GM19351 (cell line): ENCODE measurements at regions not wholly inside any gene's neighbourhood (a gene's known extent, or its start where the extent isn't known, plus 50 kb on each side); places are given as distances from the start of the nearest gene placed in this dataset.

ENCODE experiments used
- ATAC-seq: cut with Tn5 transposase; IDR thresholded peaks from one replicate; pipeline ENCODE4 v1.9.1; 2021; ENCODE audit warnings: mild to moderate bottlenecking, moderate library complexity; ENCODE audit not compliant: unreplicated experiment

DNA sequence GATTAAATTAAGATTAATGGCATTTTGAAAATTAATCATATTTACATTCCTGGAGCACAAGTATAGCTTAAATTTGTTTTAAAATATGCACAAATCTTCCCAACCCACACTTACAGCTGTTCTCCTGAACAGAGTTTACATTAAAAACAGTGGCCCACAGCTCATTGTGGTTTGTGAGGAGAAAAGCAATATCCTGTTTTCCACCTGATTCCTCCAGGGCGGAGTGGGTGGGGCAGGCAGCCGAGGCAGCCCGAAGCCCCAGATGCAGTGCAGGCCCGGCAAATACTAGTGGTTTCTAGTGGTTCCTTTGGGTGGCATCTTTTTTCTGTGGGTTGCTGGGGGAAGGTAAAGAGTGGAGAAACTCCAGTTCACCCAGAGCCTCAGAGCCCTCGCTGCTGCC is 280.8 kb downstream of the ARHGAP12 start:
- no peak for ATAC-seq

DNA sequence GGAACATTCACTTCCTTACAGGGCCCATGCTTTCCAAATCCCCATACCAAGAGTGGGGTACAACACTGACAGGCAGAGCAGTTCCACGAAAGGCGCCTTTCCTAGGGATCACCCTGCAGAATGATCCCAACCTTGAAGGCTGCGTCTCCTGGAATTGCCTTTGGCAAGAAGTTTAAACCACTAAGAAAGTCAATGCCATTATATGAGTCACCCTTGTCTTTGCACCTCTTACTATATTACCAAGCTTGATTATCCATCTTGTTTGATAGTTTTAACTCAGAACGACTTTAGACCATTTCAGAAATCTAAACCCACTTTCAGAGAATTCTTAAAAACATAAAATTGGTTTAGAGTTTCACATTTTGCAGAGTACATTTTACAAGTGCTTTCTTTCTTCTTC is 282.1 kb downstream of the ARHGAP12 start:
- no peak for ATAC-seq

DNA sequence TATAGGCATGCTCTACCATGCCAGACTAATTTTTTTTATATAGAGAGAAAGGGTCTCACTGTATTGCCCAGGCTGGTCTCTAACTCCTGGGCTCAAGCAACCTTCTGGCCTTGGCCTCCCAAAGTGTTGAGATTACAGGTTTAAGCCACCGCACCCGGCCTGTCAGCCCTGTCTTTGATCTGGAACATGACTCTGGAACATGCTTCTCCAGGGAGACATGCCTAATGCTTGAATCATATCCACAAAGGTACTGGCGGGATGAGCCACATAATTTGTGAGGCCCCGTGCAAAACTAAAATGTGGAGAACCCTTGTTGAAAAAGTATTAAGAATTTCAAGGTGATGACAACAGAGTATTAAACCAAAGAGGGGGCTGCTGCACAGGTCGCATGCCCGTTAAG is 282.8 kb downstream of the ARHGAP12 start:
- ATAC-seq: no peak

DNA sequence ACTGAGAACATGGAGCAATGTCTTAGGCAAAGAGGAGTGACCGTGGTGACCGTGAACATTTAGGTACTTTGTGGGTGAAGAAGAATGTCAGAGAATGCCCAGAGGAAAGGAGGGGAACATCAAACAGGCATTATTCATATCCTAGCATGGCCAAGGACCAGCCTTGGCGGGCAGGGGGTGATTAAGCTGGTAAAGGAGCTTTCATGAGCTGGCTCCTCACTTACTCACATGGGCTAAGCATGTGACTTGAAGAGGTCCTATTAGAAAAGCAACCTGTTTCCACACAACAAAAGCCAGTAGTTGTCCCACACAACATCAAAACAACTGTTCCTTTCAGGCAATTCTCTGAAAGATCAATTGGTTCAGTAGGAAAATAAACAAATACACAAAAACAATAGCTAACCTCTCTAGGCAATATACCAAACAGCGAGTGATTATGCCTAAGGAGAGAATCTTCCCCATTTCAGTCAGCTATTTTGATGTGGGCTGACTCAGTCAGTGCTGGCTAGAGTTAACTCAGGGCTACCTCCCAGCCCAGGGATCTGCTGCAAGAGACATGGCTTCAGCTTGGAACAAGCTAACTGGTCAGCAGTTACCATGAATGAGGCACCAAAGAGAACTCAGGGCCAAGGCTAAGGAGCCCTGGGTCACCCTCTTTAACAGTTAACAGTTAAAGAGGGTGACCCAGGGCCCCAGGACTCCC is 283.5 kb downstream of the ARHGAP12 start:
- ATAC-seq: no peak

DNA sequence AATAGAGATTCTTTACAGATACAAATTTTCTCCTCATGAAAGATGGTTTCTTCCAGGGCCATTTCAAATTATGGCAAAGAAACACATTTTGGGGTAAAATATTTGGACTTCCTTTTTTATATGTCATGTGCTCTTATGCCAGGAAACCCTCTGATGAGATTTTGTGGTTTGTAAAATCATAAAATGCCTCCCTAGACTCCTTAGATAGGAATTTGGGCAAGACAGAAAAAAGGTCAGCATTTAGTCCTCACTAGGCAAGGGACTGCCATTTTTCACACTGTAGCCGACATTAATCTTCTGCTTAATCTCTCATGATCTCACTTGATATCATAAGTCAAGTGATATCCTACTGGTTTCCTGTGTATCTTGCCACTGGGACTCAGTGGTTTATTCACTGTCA is 286.4 kb downstream of the ARHGAP12 start:
- ATAC-seq: no peak

DNA sequence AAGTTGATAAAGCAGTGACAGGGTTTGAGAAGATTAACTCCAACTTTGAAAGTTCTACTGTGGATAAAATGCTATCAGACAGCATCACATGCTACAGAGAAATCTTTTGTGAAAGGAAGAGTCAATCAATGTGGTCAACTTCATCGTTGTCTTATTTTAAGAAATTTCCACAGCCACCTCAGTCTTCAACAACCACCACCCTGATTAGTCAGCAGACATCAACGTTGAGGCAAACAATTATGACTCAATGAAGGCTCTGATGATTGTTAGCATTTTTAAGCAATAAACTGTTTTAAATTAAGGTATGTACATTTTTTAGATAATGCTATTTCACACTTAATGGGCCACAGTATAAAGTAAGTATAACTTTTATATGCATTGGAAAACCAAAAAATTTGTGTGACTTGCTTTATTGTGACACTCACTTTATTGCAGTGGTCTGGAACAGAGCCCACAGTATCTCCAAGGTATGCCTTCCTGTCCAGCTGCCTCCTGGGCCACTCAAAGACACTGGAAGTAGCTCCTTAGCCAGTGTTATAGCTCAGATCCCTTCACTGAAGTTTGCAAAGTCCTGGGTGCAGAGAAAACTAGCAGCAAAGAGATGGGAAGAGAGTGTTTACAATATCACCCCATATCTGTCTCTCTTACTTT is 293.1 kb downstream of the ARHGAP12 start:
- no peak for ATAC-seq

DNA sequence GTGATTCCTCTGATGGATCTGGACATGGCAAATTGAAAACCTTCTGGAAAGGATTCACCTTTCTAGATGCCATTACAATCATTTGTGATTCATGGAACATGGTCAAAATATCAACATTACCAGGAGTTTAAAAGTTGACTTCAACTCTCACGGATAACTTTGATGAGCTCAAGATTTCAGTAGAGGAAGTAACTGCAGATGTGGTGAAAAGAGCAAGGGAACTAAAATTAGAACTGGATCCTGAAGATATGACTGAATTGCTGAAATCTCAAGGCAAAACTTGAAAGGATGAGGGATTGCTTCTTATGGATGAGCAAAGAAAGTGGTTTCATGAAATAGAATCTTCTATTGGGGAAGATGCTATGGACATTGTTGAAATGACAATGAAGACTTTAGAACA is 293.6 kb downstream of the ARHGAP12 start:
- ATAC-seq: no peak

DNA sequence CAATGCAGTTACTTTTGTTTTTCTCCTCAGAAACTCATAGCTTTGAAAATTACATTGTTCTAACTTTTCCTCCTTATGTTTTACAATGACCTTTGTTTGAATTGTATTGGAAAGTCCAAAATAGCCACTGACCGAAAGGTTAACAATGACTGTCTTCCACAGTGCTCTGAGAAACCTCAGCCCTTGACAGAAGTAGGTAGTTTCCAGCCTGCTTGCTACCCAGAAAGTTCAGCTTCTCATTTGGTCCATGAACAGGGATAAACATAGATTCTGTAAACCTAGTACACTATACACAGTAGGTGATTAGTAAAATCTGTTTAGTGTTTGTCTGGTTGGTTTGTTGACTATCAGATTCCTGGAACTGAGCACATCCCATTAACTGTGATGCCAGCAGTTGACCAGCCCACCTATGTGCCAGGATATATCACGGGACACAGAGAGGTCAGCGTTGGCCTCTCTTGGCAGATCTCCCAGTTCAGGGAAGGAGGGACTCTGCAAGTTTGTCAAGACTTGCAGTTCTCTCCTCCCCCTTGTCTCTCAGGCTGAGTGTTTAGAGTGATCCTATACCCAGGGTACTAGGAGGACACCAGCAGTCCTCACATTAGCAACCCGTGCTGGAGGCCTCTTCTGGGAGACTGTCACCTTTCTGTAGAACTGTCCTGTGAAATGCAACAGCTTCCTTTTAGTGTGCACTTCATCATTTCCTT is 297.6 kb downstream of the ARHGAP12 start:
- peak; percentile 54 for ATAC-seq

DNA sequence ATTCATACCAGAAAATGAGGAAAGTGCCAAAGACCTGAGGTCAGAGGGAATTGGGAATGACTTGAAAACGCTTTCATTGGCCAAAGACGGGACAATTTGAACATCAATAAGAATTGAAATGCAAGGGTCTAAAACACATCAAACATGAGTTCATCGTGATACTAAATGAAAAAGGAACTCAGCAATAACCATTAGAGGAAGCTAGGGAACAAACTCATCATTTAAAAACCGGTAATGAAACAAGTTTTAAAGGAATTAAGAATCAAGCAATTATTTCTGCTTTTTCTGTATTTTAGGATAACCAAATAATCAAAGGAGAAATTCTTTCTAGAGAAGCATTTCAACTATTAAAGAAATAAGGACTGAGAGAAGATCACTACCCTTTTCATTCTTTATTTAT is 303.1 kb downstream of the ARHGAP12 start:
- no peak for ATAC-seq

DNA sequence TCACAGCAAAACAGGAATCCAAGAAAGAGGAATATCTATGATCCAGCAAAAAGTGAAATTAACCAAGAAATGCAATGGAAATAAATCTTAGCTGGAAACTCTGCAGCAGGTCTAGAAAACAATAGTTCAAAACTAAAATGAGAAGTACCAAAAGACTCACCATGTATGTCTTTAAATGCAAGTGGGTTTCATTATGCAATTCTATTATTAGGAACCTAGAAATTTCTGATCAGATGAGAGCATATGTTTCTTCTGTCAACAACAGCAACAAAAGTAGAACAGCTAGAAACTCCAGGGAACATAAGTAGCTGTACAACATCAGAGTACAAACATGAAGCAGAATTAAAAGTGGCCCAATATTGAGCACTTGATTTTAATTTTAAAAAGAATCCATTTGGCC is 304.0 kb downstream of the ARHGAP12 start:
- ATAC-seq: no peak

DNA sequence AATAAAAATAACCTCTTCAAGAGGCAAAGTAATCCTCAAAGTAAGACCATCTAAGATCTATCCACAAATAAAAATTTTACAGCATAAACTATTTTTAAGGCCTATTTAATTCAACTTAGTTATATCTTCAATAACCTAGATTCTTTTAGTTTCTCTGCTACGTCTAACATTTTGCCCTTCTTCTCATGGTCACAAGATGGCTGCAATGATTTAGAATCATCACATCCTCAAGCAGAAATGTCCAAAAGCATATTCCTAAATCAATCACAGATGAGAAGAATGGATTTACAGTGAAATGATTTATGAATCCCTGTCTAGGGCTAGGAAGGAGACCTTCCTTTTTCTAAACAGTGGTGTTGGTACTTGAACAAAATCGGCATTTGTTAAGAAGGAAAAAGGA is 304.7 kb downstream of the ARHGAP12 start:
- no peak for ATAC-seq

DNA sequence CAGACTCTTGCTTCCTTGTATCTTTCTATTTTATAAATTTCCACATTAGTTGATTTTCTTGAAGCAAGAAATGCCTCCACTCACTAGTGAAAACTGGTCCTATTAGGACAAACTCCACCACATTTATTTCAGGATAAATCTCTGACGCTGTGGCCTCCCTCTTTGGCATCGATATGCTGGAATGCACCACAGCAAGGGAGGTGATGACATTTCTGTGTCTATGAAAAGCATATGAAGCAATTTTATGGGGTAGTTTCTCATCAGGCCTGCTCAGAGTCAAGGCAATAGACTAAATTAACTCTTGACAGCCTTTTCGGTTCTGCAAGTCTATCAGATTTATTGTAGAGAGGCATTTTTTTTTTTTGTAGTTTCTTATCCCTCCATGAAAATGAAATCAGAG is 304.4 kb downstream of the ZEB1 start:
- ATAC-seq: no peak

DNA sequence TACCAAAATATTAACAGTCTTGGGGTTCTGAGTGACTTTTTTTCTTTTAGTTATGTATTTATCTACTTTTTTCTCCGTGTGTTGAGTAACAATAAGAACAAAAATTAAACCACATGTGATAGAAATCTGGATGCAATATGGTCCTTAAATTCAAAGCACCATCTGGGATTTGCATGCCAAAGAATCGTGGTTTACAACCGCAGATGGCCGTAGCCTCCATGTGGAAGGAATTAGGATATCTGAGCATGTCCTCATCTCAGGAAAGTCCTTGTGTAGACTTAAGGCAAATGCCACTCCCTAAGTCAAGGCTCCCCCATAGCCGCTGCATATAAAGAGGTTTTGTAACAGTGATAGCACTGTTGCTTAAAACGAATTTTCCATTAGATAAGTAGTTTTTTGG is 304.0 kb downstream of the ZEB1 start:
- ATAC-seq: no peak

DNA sequence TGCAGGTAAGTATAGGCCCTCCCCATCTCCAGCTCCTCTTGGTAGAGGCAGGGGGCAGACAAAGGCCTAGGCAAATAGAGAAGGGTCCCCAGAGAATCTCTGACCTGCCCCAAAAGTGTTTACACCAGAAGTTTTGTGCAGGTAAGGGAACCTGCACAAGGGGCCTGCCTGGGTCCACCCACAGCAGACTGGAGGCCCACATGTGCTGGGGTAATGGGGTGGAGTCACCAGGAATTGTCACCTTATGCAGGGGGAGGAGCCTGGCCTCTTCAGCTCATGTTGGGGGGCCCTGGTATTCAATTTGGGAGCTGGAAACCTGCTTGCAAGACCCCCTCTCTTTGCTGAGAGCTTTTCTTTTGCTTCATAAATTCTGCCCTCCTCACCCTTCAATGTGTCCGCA is 302.7 kb downstream of the ZEB1 start:
- no peak for ATAC-seq

DNA sequence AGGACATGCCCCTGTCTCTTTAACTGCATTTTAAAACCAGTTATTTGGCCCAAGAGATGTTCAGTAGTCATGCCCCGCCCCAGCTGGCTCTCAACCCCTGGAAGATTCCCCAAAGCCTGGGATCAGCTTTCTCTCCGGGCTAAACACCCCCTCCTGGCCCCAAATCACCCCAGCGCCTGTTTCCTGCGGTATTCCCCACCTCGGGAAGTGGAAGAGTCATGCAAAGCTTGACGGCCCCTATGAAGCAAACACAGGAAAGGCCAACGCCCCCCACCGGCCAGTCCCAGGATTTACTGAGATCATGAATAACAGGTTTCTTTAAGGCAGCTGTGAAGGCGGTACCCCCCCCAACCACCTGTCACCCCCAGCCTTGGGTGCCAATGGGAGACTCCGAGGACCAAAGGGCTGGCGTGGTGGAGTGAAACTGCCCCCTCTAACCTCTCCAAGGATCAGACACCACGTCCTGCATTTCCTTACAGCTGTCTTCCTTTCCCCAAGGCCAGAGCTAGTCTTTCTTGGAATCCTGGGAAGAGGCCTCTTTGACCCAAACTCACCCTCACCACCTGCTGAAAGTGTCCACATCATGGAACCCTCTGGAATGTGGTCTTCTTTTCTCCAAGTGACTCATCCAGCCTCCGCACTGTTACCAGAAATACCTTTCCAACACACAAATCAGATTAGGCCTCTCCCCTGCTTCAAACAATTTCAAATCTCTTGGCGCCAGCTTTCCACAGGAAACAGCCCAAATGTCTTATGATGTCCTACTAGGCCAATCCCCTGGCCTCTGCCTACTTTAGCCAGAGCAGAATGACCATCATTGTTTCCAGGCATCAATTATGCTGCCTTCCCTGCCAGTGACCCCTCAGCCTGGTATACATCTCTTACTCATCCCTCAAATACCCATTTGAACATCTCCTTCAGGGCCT is 301.5 kb downstream of the ZEB1 start:
- no peak for ATAC-seq

DNA sequence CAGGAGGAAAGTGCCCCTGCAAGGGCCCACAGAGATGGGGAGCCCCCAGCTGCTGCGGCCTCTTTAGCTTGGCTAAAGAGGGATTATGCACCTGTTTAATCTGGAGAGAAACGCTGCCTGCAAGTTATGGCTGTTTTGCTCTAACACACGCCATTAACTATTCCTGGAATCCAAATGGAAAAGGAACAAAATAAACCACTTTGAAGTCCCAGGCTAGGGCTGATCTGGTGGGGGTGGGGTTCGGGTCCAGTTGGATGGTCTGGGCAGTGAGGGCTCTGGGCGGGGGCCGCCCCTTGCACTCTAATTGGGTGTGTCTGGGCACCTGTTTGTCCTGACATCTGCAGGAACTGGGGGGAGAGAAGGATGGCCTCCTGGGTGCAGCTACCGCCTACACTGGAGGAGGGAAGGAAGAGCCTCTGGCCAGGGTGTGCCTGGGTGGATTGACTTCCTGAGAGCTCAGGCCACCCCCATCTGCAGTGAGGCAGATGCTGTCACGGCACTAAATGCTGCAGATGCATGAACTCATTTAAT is 300.6 kb downstream of the ZEB1 start:
- no peak for ATAC-seq

DNA sequence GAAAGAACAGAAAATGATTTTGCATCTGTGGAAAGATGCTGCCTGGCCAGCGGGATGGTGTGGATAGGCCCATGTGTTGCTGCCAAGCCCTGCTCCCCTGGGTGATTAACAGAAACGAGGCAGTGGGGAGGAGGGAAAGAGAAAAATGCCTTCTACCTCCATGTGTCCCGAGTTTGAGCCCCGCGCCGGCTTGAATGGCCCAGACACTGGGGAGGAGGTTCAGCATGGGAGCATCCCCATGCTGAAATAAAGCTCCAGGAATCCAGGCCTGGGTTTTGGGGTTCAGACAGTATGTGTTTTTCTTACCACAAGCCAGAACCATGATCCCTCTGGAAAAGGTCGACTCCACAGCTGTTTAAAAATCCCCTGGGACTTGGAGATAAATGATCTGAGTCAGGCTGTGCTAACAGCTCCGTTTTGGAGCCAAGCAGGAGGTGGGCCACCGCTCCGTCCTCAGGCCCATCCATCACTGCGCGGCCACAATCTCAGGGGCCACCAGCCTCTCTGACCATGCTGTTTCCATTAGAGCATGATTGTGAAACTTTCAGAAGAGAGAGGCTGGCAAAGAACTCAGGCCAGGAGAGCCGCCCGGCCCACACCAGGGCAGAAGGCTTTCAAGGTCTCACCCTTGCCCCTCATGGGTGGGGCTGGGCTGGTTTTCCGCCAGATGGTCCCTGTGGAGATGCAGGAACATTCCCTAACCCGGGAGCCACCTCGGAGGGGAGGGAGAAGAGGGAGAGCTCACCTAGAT is 299.7 kb downstream of the ZEB1 start:
- no peak for ATAC-seq

DNA sequence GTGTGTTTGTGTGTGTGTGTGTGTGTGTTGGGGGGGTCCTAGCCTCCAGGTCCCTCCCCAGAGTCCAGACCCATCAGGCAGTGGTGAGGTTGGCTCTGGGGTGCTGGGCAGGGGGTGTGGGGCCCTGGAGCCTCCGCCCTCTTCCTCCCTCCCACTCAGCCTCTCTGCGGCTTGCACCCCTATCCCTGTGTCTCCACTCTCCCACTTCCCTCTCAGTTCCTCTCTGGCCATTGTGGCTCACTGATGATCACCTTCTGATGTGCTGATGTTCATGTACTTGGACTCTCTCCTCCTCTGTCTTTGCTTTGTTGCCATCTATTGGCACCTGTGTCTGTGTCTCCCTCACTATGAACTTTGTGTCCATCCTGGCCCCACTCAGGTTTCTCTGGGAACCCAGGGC is 298.7 kb downstream of the ZEB1 start:
- ATAC-seq: no peak

DNA sequence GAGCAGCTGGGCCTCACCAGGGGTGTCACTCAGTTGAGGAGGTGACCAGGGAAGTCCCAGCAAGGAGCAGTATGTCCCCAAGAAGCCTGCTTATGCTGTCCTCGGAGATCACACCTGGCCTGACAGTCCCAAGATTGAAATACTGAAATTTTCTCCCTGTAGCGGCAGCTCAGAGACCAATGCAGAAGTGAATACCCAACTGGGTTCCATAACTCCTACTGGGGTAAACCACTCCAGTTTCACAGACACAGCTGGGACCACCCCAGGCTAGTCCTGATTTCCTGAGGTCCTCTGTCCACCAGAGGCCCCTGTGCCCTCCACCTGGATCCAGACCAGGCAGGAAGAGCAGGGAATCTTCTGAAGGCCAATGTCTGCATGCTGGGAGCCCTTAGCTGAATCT is 298.1 kb downstream of the ZEB1 start:
- no peak for ATAC-seq

DNA sequence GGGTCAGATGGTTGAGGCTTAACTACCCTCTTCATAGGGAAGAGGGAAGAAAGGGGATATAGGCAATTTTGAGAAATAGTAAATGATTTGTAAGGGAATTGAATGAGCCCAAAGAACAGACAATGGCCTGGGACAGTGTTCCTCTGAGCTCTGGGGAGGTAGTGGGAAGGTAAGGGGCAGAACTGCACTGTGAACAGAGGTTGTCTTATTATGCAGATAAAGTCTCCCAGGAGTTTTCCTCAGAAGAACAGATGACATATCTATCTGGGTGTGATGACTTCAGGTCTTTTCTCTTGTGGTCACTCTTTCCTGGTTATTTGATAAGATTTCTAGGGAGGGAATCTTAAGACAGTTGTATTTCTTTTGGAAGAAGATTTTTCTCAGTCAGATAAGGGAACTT is 296.1 kb downstream of the ZEB1 start:
- no peak for ATAC-seq
